Keratinocyte (primary cell): ENCODE measurements at regions not wholly inside any gene's neighbourhood (a gene's known extent, or its start where the extent isn't known, plus 50 kb on each side); places are given as distances from the start of the nearest gene placed in this dataset.

ENCODE experiments used
- DNase-seq: peaks from one replicate; pipeline ENCODE4 v3.0.0-alpha.2; 2011; ENCODE audit warnings: low read depth, missing footprints, low spot score
- FAIRE-seq: peaks from 2 replicates; lab custom pipeline; 2011; peaks lifted over from hg19 to GRCh38; lab: Jason Lieb, UNC
- H2AFZ ChIP-seq: 2 replicates; pipeline ENCODE4 v1.6.0; 2012; ENCODE audit warnings: low read length, control low read depth, inconsistent platforms; ENCODE audit not compliant: control insufficient read depth
- H3K27ac ChIP-seq: 2 replicates; pipeline ENCODE4 v1.5.1; 2011; ENCODE audit warnings: low read length; ENCODE audit not compliant: control insufficient read depth, insufficient read depth
- H3K27me3 ChIP-seq: 3 replicates; pipeline ENCODE4 v1.6.0; 2011; ENCODE audit warnings: low read length; ENCODE audit not compliant: control insufficient read depth, insufficient read depth; ENCODE audit errors: extremely low read depth
- H3K36me3 ChIP-seq, 2 experiments: 2 replicates in 1 of 2; 3 replicates in 1 of 2; pipeline ENCODE4 v1.5.1; 2011; ENCODE audit warnings: low read length in 2 of 2, mild to moderate bottlenecking in 1 of 2; ENCODE audit not compliant: control insufficient read depth in 2 of 2, insufficient read depth in 2 of 2; ENCODE audit errors: extremely low read depth in 1 of 2
- H3K4me1 ChIP-seq: 3 replicates; pipeline ENCODE4 v1.5.1; 2011; ENCODE audit warnings: low read length; ENCODE audit not compliant: control insufficient read depth, insufficient read depth; ENCODE audit errors: extremely low read depth
- H3K4me2 ChIP-seq: 3 replicates; pipeline ENCODE4 v1.6.0; 2011; ENCODE audit warnings: low read depth, low read length; ENCODE audit not compliant: control insufficient read depth, insufficient read depth; ENCODE audit errors: extremely low read depth
- H3K4me3 ChIP-seq, 3 experiments: fragments of 200-600 bp in 1 of 3; sonication (generic) in 1 of 3; 2 replicates in 2 of 3; 3 replicates in 1 of 3; pipeline ENCODE4 v1.5.1; 2011 to 2016; ENCODE audit warnings: low read length in 3 of 3, mild to moderate bottlenecking in 3 of 3, control low read depth in 2 of 3, inconsistent platforms in 1 of 3, low read depth in 1 of 3, mixed read lengths in 1 of 3, mixed run types in 1 of 3, moderate library complexity in 1 of 3; ENCODE audit not compliant: control insufficient read depth in 2 of 3, insufficient read depth in 2 of 3; ENCODE audit errors: extremely low read depth in 1 of 3
- H3K79me2 ChIP-seq: 2 replicates; pipeline ENCODE4 v1.6.0; 2012; ENCODE audit warnings: low read length; ENCODE audit not compliant: control insufficient read depth, insufficient read depth
- H3K9ac ChIP-seq: 3 replicates; pipeline ENCODE4 v1.6.0; 2011; ENCODE audit warnings: low read length; ENCODE audit not compliant: control insufficient read depth, insufficient read depth; ENCODE audit errors: extremely low read depth
- H3K9me1 ChIP-seq: 3 replicates; pipeline ENCODE4 v1.6.0; 2011; ENCODE audit warnings: low read length; ENCODE audit not compliant: control insufficient read depth, insufficient read depth; ENCODE audit errors: extremely low read depth
- H3K9me3 ChIP-seq: 2 replicates; pipeline ENCODE4 v1.5.1; 2012; ENCODE audit warnings: low read depth, low read length; ENCODE audit not compliant: control insufficient read depth
- H4K20me1 ChIP-seq: 3 replicates; pipeline ENCODE4 v1.6.0; 2011; ENCODE audit warnings: low read length; ENCODE audit not compliant: control insufficient read depth, insufficient read depth; ENCODE audit errors: extremely low read depth
- CTCF ChIP-seq, 3 experiments: IDR thresholded peaks in 1 of 3; conservative IDR thresholded peaks in 1 of 3; optimal IDR thresholded peaks in 1 of 3; 2 replicates in 2 of 3; 3 replicates in 1 of 3; pipeline versions ENCODE3 to v1.5.1; 2011; ENCODE audit warnings: low read length in 3 of 3, mild to moderate bottlenecking in 3 of 3, moderate library complexity in 2 of 3, control low read depth in 1 of 3, inconsistent platforms in 1 of 3; ENCODE audit not compliant: insufficient read depth in 2 of 3; ENCODE audit errors: extremely low read depth in 1 of 3
- EZH2 ChIP-seq: IDR thresholded peaks from one replicate; pipeline ENCODE4 v1.6.1; 2012; ENCODE audit warnings: inconsistent platforms, mild to moderate bottlenecking, low read length, moderate library complexity
- dilution Hi-C: fragments of 300-500 bp; cut with MboI; formaldehyde crosslinking; loops from one replicate; pipeline ENCODE4 v1.7.0; 2020; ENCODE audit warnings: low sequenced_read_pairs; ENCODE audit not compliant: extremely low pct_ligation_motif_present

GRCh38 chr1:81254560-81254959 is 546.2 kb upstream of the ADGRL2 start:
- DNase-seq (no peak), FAIRE-seq (no peak)
- H3K9me1 ChIP-seq: no peaks in the 10 kb centered on the region
- H3K27ac ChIP-seq: no peak overlapping the region
- no peak overlapping the region for H3K4me3 ChIP-seq
- H3K36me3 ChIP-seq: no peaks in the 10 kb centered on the region
- H4K20me1 ChIP-seq: no peaks in the 10 kb centered on the region
- no peaks in the 10 kb centered on the region for H3K9me3 ChIP-seq
- no peaks in the 10 kb centered on the region for H3K4me1 ChIP-seq
- H3K4me2 ChIP-seq: no peak overlapping the region
- no peak overlapping the region for H3K9ac ChIP-seq
- no peaks in the 10 kb centered on the region for H3K79me2 ChIP-seq
- dilution Hi-C loops: no loop called here
- TF ChIP-seq CTCF (optimal IDR thresholded peaks at IDR 0.05 in 1 of 3, IDR thresholded peaks at IDR 0.05 in 1 of 3, conservative IDR thresholded peaks at IDR 0.05 in 1 of 3; ENCODE audit: extremely low read depth in 1 of 3, insufficient read depth in 2 of 3, low read length in 3 of 3): peak; percentile 25 to 49 (median 35)
- no peak for TF ChIP-seq EZH2
- no peak overlapping the region for H2AFZ ChIP-seq
- H3K27me3 ChIP-seq: no peaks in the 10 kb centered on the region

- dilution Hi-C loops: no loop called here
- no peaks in the 10 kb centered on the region for H3K9me1 ChIP-seq
- no peak for FAIRE-seq
- no peak for DNase-seq
- no peaks in the 10 kb centered on the region for H3K27me3 ChIP-seq
- no peak overlapping the region for H3K27ac ChIP-seq
- no peak overlapping the region for H3K4me2 ChIP-seq
- no peak for TF ChIP-seq CTCF (optimal IDR thresholded peaks at IDR 0.05 in 1 of 3, IDR thresholded peaks at IDR 0.05 in 1 of 3, conservative IDR thresholded peaks at IDR 0.05 in 1 of 3; ENCODE audit: extremely low read depth in 1 of 3, insufficient read depth in 2 of 3, low read length in 3 of 3)
- no peaks in the 10 kb centered on the region for H3K4me1 ChIP-seq
- no peaks in the 10 kb centered on the region for H3K79me2 ChIP-seq
- H3K9me3 ChIP-seq: no peaks in the 10 kb centered on the region
- no peak overlapping the region for H2AFZ ChIP-seq
- H3K36me3 ChIP-seq: no peaks in the 10 kb centered on the region
- H4K20me1 ChIP-seq: no peaks in the 10 kb centered on the region
- no peak overlapping the region for H3K4me3 ChIP-seq
- no peak overlapping the region for H3K9ac ChIP-seq
Measured at GRCh38 chr1:81254068-81254467, 546.7 kb upstream of the ADGRL2 start.
